SJSA1 (cell line): ENCODE measurements at regions not wholly inside any gene's neighbourhood (a gene's known extent, or its start where the extent isn't known, plus 50 kb on each side); places are given as distances from the start of the nearest gene placed in this dataset.
"Not testable (repeated sequence)": the region's sequence is repeated elsewhere in the genome, so short reads cannot be mapped to it uniquely, and the experiment has no call there.

Experiments
- DNase-seq, 2 experiments: peaks; one replicate each; pipeline ENCODE4 v3.0.0-alpha.2; 2015 to 2020; ENCODE audit warnings: low spot score in 2 of 2, low read depth in 1 of 2
- H3K27ac ChIP-seq: fragments of 250-450 bp; sonication (Bioruptor Pico); 2 replicates; pipeline ENCODE4 v1.5.1; 2020; ENCODE audit warnings: mild to moderate bottlenecking, moderate library complexity
- H3K27me3 ChIP-seq: fragments of 250-450 bp; sonication (Bioruptor Pico); replicated peaks from 2 replicates; pipeline ENCODE4 v1.5.1; 2020; ENCODE audit warnings: mild to moderate bottlenecking, moderate library complexity
- H3K36me3 ChIP-seq: fragments of 250-450 bp; sonication (Bioruptor Pico); 2 replicates; pipeline ENCODE4 v1.5.1; 2020; ENCODE audit warnings: mild to moderate bottlenecking
- H3K4me1 ChIP-seq: fragments of 250-450 bp; sonication (Bioruptor Pico); replicated peaks from 2 replicates; pipeline ENCODE4 v1.6.1; 2021; ENCODE audit warnings: mild to moderate bottlenecking
- H3K4me3 ChIP-seq: fragments of 250-450 bp; sonication (Bioruptor Pico); 2 replicates; pipeline ENCODE4 v1.5.1; 2020; ENCODE audit warnings: mild to moderate bottlenecking
- H3K9me3 ChIP-seq: fragments of 250-450 bp; sonication (Bioruptor Pico); replicated peaks from 2 replicates; pipeline ENCODE4 v1.5.1; 2020; ENCODE audit warnings: mild to moderate bottlenecking

- Histone ChIP-seq H3K4me1 (no peaks in the 10 kb centered on the region), H3K27me3 (no peaks in the 10 kb centered on the region), H3K27ac (no peak overlapping the region), H3K36me3 (no peaks in the 10 kb centered on the region), H3K9me3 (no peaks in the 10 kb centered on the region), H3K4me3 (no peak overlapping the region)
- DNase-seq = no peak
These were observed 713.4 kb upstream of the PCDH20 start for GRCh38 chr13:62129000-62129551.

GRCh38 chr13:62126400-62126799 lies 710.8 kb upstream of the PCDH20 start:
- H3K4me3 ChIP-seq = no peak overlapping the region
- no peaks in the 10 kb centered on the region for H3K36me3 ChIP-seq
- no peaks in the 10 kb centered on the region for H3K4me1 ChIP-seq
- no peaks in the 10 kb centered on the region for H3K27me3 ChIP-seq
- H3K9me3 ChIP-seq = no peaks in the 10 kb centered on the region
- no peak overlapping the region for H3K27ac ChIP-seq
- DNase-seq = no peak

GRCh38 chr13:62125451-62125850 lies 709.8 kb upstream of the PCDH20 start:
- Histone ChIP-seq H3K9me3 (no peaks in the 10 kb centered on the region), H3K27ac (no peak overlapping the region), H3K4me1 (no peaks in the 10 kb centered on the region), H3K4me3 (no peak overlapping the region), H3K36me3 (no peaks in the 10 kb centered on the region), H3K27me3 (no peaks in the 10 kb centered on the region)
- no peak for DNase-seq

GRCh38 chr13:62123409-62123808 lies 707.8 kb upstream of the PCDH20 start:
- H3K36me3 ChIP-seq = no peaks in the 10 kb centered on the region
- no peak overlapping the region for H3K27ac ChIP-seq
- no peak overlapping the region for H3K4me3 ChIP-seq
- DNase-seq = no peak
- H3K4me1 ChIP-seq = no peaks in the 10 kb centered on the region
- H3K27me3 ChIP-seq = no peaks in the 10 kb centered on the region
- no peaks in the 10 kb centered on the region for H3K9me3 ChIP-seq

GRCh38 chr13:62122434-62122833 lies 706.8 kb upstream of the PCDH20 start:
- no peak overlapping the region for H3K27ac ChIP-seq
- no peak overlapping the region for H3K4me3 ChIP-seq
- H3K9me3 ChIP-seq = no peaks in the 10 kb centered on the region
- no peaks in the 10 kb centered on the region for H3K27me3 ChIP-seq
- no peak for DNase-seq
- no peaks in the 10 kb centered on the region for H3K4me1 ChIP-seq
- H3K36me3 ChIP-seq = no peaks in the 10 kb centered on the region

GRCh38 chr13:62119739-62120700 lies 704.4 kb upstream of the PCDH20 start:
- Histone ChIP-seq H3K4me3 (no peak overlapping the region), H3K36me3 (no peaks in the 10 kb centered on the region), H3K4me1 (no peaks in the 10 kb centered on the region), H3K27ac (no peak overlapping the region), H3K27me3 (no peaks in the 10 kb centered on the region), H3K9me3 (no peaks in the 10 kb centered on the region)
- DNase-seq = no peak

GRCh38 chr13:62115831-62116230 lies 700.2 kb upstream of the PCDH20 start:
- H3K36me3 ChIP-seq = no peaks in the 10 kb centered on the region
- H3K27ac ChIP-seq = no peak overlapping the region
- 0 out of 2 replicates have a peak, but pooled peaks cover 2% of the 10 kb centered on the region for H3K9me3 ChIP-seq
- no peaks in the 10 kb centered on the region for H3K4me1 ChIP-seq
- no peaks in the 10 kb centered on the region for H3K27me3 ChIP-seq
- DNase-seq = no peak
- no peak overlapping the region for H3K4me3 ChIP-seq

GRCh38 chr13:62113179-62113578 lies 697.5 kb upstream of the PCDH20 start:
- 0 out of 2 replicates have a peak, but pooled peaks cover 2% of the 10 kb centered on the region for H3K9me3 ChIP-seq
- H3K4me1 ChIP-seq = no peaks in the 10 kb centered on the region
- H3K27me3 ChIP-seq = no peaks in the 10 kb centered on the region
- no peak overlapping the region for H3K4me3 ChIP-seq
- H3K36me3 ChIP-seq = no peaks in the 10 kb centered on the region
- no peak for DNase-seq
- no peak overlapping the region for H3K27ac ChIP-seq

GRCh38 chr13:62110079-62110478 lies 694.4 kb upstream of the PCDH20 start:
- no peak overlapping the region for H3K4me3 ChIP-seq
- H3K27me3 ChIP-seq = no peaks in the 10 kb centered on the region
- 0 out of 2 replicates have a peak, but pooled peaks cover 2% of the 10 kb centered on the region for H3K9me3 ChIP-seq
- H3K27ac ChIP-seq = no peak overlapping the region
- H3K36me3 ChIP-seq = no peaks in the 10 kb centered on the region
- no peaks in the 10 kb centered on the region for H3K4me1 ChIP-seq
- no peak for DNase-seq

GRCh38 chr13:62104136-62104535 lies 688.5 kb upstream of the PCDH20 start:
- not testable (repeated sequence) for H3K4me1 ChIP-seq, DNase-seq, H3K36me3 ChIP-seq, H3K27me3 ChIP-seq, H3K27ac ChIP-seq, H3K9me3 ChIP-seq, H3K4me3 ChIP-seq

- Histone ChIP-seq H3K27me3 (no peaks in the 10 kb centered on the region), H3K36me3 (no peaks in the 10 kb centered on the region), H3K9me3 (no peaks in the 10 kb centered on the region), H3K27ac (no peak overlapping the region), H3K4me3 (no peak overlapping the region), H3K4me1 (no peaks in the 10 kb centered on the region)
- no peak for DNase-seq
These were observed 681.0 kb upstream of the PCDH20 start for GRCh38 chr13:62096652-62097051.

GRCh38 chr13:62094932-62095331 lies 679.3 kb upstream of the PCDH20 start:
- no peak overlapping the region for H3K27ac ChIP-seq
- no peak for DNase-seq

GRCh38 chr13:62093984-62094780 lies 678.5 kb upstream of the PCDH20 start:
- DNase-seq = no peak
- no peaks in the 10 kb centered on the region for H3K36me3 ChIP-seq
- no peak overlapping the region for H3K4me3 ChIP-seq
- H3K27me3 ChIP-seq = no peaks in the 10 kb centered on the region
- H3K4me1 ChIP-seq = no peaks in the 10 kb centered on the region
- H3K27ac ChIP-seq = no peak overlapping the region
- H3K9me3 ChIP-seq = no peaks in the 10 kb centered on the region

More at GRCh38 chr13:62094932-62095331, 679.3 kb upstream of the PCDH20 start:
- Histone ChIP-seq H3K4me3 (no peak overlapping the region), H3K4me1 (no peaks in the 10 kb centered on the region), H3K36me3 (no peaks in the 10 kb centered on the region), H3K9me3 (no peaks in the 10 kb centered on the region), H3K27me3 (no peaks in the 10 kb centered on the region)

GRCh38 chr13:62092949-62093348 lies 677.3 kb upstream of the PCDH20 start:
- Histone ChIP-seq H3K36me3 (no peaks in the 10 kb centered on the region), H3K4me1 (no peaks in the 10 kb centered on the region), H3K27me3 (no peaks in the 10 kb centered on the region), H3K27ac (no peak overlapping the region), H3K4me3 (no peak overlapping the region), H3K9me3 (no peaks in the 10 kb centered on the region)
- no peak for DNase-seq
